H1 (cell line): ENCODE measurements at regions not wholly inside any gene's neighbourhood (a gene's known extent, or its start where the extent isn't known, plus 50 kb on each side); places are given as distances from the start of the nearest gene placed in this dataset.

Experiments
- CBX8 ChIP-seq: fragments of 300-800, 300-1000 bp; sonication (generic); IDR thresholded peaks from 2 replicates; pipeline ENCODE4 v1.7.1; 2016; ENCODE audit warnings: low read depth, low read length, borderline replicate concordance
- TF ChIP-seq, protein P1 (sequence below): fragments of 300-600 bp; sonication (generic); IDR thresholded peaks from 2 replicates; pipeline ENCODE4 v1.7.1; 2012; ENCODE audit warnings: low read length, moderate library complexity, mild to moderate bottlenecking, inconsistent platforms; ENCODE audit not compliant: insufficient replicate concordance

DNA sequence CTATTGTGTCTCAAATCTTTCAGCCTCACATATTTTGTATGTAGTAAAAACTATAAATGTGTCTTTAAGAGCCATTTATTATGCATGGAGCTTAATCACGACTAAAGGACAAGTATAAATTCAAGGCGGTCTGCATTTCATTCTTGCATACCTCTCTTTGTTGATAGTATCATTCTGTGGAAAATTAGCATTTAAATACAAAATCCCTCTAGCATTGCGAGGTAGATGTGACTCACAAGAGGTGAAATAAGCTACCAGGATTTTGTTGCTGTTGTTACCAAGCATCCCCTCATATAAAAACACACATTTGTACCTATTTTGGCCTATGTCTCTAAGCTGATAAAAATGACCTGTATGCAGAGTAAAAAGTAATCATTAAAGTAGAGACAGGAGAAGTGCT is 537.4 kb upstream of the LUZP2 start (continued):
- TF ChIP-seq, protein P1, sequence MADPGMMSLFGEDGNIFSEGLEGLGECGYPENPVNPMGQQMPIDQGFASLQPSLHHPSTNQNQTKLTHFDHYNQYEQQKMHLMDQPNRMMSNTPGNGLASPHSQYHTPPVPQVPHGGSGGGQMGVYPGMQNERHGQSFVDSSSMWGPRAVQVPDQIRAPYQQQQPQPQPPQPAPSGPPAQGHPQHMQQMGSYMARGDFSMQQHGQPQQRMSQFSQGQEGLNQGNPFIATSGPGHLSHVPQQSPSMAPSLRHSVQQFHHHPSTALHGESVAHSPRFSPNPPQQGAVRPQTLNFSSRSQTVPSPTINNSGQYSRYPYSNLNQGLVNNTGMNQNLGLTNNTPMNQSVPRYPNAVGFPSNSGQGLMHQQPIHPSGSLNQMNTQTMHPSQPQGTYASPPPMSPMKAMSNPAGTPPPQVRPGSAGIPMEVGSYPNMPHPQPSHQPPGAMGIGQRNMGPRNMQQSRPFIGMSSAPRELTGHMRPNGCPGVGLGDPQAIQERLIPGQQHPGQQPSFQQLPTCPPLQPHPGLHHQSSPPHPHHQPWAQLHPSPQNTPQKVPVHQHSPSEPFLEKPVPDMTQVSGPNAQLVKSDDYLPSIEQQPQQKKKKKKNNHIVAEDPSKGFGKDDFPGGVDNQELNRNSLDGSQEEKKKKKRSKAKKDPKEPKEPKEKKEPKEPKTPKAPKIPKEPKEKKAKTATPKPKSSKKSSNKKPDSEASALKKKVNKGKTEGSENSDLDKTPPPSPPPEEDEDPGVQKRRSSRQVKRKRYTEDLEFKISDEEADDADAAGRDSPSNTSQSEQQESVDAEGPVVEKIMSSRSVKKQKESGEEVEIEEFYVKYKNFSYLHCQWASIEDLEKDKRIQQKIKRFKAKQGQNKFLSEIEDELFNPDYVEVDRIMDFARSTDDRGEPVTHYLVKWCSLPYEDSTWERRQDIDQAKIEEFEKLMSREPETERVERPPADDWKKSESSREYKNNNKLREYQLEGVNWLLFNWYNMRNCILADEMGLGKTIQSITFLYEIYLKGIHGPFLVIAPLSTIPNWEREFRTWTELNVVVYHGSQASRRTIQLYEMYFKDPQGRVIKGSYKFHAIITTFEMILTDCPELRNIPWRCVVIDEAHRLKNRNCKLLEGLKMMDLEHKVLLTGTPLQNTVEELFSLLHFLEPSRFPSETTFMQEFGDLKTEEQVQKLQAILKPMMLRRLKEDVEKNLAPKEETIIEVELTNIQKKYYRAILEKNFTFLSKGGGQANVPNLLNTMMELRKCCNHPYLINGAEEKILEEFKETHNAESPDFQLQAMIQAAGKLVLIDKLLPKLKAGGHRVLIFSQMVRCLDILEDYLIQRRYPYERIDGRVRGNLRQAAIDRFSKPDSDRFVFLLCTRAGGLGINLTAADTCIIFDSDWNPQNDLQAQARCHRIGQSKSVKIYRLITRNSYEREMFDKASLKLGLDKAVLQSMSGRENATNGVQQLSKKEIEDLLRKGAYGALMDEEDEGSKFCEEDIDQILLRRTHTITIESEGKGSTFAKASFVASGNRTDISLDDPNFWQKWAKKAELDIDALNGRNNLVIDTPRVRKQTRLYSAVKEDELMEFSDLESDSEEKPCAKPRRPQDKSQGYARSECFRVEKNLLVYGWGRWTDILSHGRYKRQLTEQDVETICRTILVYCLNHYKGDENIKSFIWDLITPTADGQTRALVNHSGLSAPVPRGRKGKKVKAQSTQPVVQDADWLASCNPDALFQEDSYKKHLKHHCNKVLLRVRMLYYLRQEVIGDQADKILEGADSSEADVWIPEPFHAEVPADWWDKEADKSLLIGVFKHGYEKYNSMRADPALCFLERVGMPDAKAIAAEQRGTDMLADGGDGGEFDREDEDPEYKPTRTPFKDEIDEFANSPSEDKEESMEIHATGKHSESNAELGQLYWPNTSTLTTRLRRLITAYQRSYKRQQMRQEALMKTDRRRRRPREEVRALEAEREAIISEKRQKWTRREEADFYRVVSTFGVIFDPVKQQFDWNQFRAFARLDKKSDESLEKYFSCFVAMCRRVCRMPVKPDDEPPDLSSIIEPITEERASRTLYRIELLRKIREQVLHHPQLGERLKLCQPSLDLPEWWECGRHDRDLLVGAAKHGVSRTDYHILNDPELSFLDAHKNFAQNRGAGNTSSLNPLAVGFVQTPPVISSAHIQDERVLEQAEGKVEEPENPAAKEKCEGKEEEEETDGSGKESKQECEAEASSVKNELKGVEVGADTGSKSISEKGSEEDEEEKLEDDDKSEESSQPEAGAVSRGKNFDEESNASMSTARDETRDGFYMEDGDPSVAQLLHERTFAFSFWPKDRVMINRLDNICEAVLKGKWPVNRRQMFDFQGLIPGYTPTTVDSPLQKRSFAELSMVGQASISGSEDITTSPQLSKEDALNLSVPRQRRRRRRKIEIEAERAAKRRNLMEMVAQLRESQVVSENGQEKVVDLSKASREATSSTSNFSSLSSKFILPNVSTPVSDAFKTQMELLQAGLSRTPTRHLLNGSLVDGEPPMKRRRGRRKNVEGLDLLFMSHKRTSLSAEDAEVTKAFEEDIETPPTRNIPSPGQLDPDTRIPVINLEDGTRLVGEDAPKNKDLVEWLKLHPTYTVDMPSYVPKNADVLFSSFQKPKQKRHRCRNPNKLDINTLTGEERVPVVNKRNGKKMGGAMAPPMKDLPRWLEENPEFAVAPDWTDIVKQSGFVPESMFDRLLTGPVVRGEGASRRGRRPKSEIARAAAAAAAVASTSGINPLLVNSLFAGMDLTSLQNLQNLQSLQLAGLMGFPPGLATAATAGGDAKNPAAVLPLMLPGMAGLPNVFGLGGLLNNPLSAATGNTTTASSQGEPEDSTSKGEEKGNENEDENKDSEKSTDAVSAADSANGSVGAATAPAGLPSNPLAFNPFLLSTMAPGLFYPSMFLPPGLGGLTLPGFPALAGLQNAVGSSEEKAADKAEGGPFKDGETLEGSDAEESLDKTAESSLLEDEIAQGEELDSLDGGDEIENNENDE, result no peak
- no peak for TF ChIP-seq CBX8
